Smooth muscle cell (in vitro differentiated cells): ENCODE measurements at regions not wholly inside any gene's neighbourhood (a gene's known extent, or its start where the extent isn't known, plus 50 kb on each side); places are given as distances from the start of the nearest gene placed in this dataset.

Source experiments
- DNase-seq: peaks from one replicate; lab custom pipeline; 2025; ENCODE audit not compliant: unreplicated experiment; lab: John Stamatoyannopoulos, UW
- H2AFZ ChIP-seq: fragments of 200-600 bp; sonication (generic); 2 replicates; pipeline ENCODE4 v1.6.0; 2016; ENCODE audit warnings: antibody characterized with exemption, low read depth, mild to moderate bottlenecking
- H3F3A ChIP-seq: fragments of 200-600 bp; sonication (generic); 2 replicates; pipeline ENCODE4 v1.6.0; 2017; ENCODE audit warnings: antibody characterized with exemption, low read depth
- H3K27ac ChIP-seq: fragments of 200-600 bp; sonication (generic); 2 replicates; pipeline ENCODE4 v1.5.1; 2016; ENCODE audit warnings: low read depth, mild to moderate bottlenecking
- H3K27me3 ChIP-seq: fragments of 200-600 bp; sonication (generic); 2 replicates; pipeline ENCODE4 v1.6.1; 2016; ENCODE audit warnings: low read depth, mild to moderate bottlenecking
- H3K36me3 ChIP-seq: fragments of 200-600 bp; sonication (generic); 2 replicates; pipeline ENCODE4 v1.5.1; 2016; ENCODE audit warnings: low read depth
- H3K4me1 ChIP-seq: fragments of 200-600 bp; sonication (generic); 2 replicates; pipeline ENCODE4 v1.5.1; 2016; ENCODE audit warnings: low read depth
- H3K4me2 ChIP-seq: fragments of 200-600 bp; sonication (generic); 2 replicates; pipeline ENCODE4 v1.6.0; 2016; ENCODE audit warnings: mild to moderate bottlenecking
- H3K4me3 ChIP-seq: fragments of 200-600 bp; sonication (generic); 2 replicates; pipeline ENCODE4 v1.5.1; 2016; ENCODE audit warnings: mild to moderate bottlenecking
- H3K79me2 ChIP-seq: fragments of 200-600 bp; sonication (generic); 2 replicates; pipeline ENCODE4 v1.6.0; 2016; ENCODE audit warnings: low read depth, mild to moderate bottlenecking
- H3K9ac ChIP-seq: fragments of 200-600 bp; sonication (generic); 2 replicates; pipeline ENCODE4 v1.6.0; 2016; ENCODE audit warnings: low read depth
- H3K9me3 ChIP-seq: fragments of 200-600 bp; sonication (generic); replicated peaks from 2 replicates; pipeline ENCODE4 v1.5.1; 2016; ENCODE audit warnings: low read depth
- H4K20me1 ChIP-seq: fragments of 200-600 bp; sonication (generic); 2 replicates; pipeline ENCODE4 v1.6.0; 2016; ENCODE audit warnings: low read depth
- WGBS: methylation state at CpG from one replicate; pipeline ENCODE4 v1.1.7; 2016; ENCODE audit warnings: low lambda C conversion rate; 5-methylcytosine and 5-hydroxymethylcytosine counted together
- TF ChIP-seq, protein P1 (sequence below): fragments of 200-600 bp; sonication (generic); IDR thresholded peaks from 2 replicates; pipeline ENCODE4 v1.5.1; 2017; ENCODE audit warnings: borderline replicate concordance, mild to moderate bottlenecking, antibody characterized with exemption; ENCODE audit not compliant: insufficient read depth, poor library complexity, severe bottlenecking

GRCh38 chr22:47301820-47302475 lies 539.5 kb downstream of the TBC1D22A start:
- H2AFZ ChIP-seq, result no peak overlapping the region
- H3K9ac ChIP-seq, result no peak overlapping the region
- no peaks in the 10 kb centered on the region for H3K27me3 ChIP-seq
- WGBS, result 67% methylated on average over 13 of the region's 13 CpGs
- H3K4me3 ChIP-seq, result no peak overlapping the region
- TF ChIP-seq, protein P1, sequence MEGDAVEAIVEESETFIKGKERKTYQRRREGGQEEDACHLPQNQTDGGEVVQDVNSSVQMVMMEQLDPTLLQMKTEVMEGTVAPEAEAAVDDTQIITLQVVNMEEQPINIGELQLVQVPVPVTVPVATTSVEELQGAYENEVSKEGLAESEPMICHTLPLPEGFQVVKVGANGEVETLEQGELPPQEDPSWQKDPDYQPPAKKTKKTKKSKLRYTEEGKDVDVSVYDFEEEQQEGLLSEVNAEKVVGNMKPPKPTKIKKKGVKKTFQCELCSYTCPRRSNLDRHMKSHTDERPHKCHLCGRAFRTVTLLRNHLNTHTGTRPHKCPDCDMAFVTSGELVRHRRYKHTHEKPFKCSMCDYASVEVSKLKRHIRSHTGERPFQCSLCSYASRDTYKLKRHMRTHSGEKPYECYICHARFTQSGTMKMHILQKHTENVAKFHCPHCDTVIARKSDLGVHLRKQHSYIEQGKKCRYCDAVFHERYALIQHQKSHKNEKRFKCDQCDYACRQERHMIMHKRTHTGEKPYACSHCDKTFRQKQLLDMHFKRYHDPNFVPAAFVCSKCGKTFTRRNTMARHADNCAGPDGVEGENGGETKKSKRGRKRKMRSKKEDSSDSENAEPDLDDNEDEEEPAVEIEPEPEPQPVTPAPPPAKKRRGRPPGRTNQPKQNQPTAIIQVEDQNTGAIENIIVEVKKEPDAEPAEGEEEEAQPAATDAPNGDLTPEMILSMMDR, result no peak
- no peak overlapping the region for H3K27ac ChIP-seq
- no peaks in the 10 kb centered on the region for H3K9me3 ChIP-seq
- no peaks in the 10 kb centered on the region for H3F3A ChIP-seq
- H3K36me3 ChIP-seq, result no peaks in the 10 kb centered on the region
- DNase-seq, result no peak
- H3K79me2 ChIP-seq, result no peaks in the 10 kb centered on the region
- no peak overlapping the region for H3K4me2 ChIP-seq
- H3K4me1 ChIP-seq, result no peaks in the 10 kb centered on the region
- H4K20me1 ChIP-seq, result no peaks in the 10 kb centered on the region

DNA sequence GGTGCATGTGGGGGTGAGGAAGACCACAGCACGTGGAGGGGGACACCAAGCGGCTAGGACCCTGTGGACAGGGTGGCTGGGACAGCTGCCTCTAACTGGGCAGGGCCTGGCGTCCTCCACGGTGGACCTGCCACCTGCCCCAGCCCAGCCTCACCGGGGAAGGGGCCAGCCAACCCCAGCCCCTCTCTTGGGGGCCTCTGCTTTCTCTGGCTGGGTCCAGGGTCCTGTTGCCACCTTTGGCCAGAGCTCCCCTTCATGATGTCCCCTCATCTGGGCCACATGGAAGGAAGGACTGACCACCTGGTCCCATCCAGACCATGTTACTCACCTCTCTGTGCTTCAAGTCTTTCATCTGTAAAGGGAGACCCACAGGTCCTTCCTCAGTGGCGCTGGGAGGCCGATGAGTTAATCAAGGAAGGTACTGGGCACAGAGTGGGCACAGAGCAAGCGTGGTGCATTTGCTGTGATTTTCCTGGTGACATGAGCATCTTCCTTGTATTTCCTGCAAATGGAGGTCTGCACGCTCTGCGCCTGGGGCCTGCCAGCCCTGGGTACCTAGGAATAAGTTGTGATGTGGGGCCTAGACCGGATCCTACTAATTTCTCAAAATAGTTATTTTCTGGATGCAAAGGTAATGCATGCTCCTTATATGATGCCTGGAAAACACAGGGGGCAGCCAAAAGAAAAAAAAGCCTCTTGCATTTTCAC lies 538.4 kb downstream of the TBC1D22A start:
- WGBS, result 70% methylated on average over 11 of the region's 11 CpGs
- H3K36me3 ChIP-seq, result no peaks in the 10 kb centered on the region
- no peaks in the 10 kb centered on the region for H3K79me2 ChIP-seq
- no peaks in the 10 kb centered on the region for H3K9me3 ChIP-seq
- H3K27ac ChIP-seq, result no peak overlapping the region
- no peaks in the 10 kb centered on the region for H3K27me3 ChIP-seq
- DNase-seq, result no peak
- H3K4me3 ChIP-seq, result no peak overlapping the region
- no peaks in the 10 kb centered on the region for H4K20me1 ChIP-seq
- H3F3A ChIP-seq, result no peaks in the 10 kb centered on the region
- H3K9ac ChIP-seq, result no peak overlapping the region
- TF ChIP-seq, protein P1, result no peak
- H3K4me2 ChIP-seq, result no peak overlapping the region
- no peaks in the 10 kb centered on the region for H3K4me1 ChIP-seq
- H2AFZ ChIP-seq, result no peak overlapping the region

DNA sequence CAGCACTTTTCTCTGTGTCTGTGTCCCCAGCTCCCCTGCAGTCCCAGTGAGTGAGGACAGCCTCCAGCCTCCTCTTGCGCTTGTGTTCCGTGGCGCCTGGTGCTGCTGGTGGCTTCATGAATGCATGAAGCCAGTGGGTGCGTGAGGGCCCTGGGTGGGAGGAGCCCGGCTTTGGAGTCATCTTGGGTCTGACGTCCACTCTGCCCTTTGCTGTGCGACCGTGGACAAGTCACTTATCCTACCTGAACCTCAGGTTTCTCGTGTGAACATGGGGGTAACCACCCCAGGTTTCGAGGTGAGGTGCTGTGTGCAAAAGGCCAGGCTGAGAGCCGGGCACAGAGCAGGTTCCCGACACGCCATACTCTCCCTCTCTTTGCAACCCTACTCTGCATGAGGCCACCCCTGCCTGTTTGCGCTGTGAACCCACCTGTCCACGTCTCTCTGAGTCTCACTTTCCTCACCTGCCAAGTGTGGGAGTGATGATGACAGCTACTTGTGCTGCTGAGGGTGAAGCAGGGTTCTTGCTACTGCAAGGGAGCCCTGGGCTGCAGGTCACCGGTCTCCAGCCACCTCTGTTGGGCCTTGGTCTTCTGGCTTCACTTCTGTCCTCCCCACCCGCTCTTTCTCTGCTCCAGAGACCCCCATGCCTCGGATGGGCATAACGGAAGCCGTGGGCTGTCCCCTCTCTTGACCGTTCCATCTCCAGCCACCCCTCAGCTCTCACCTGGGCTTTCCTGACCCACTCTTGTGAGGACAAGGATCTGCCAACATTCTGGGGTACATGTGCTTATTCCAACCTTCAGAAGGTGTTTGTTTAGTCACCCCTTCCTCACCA lies 537.6 kb downstream of the TBC1D22A start:
- Histone ChIP-seq H3K79me2 (no peaks in the 10 kb centered on the region), H3K36me3 (no peaks in the 10 kb centered on the region), H4K20me1 (no peaks in the 10 kb centered on the region), H3K4me2 (no peak overlapping the region), H3K4me1 (no peaks in the 10 kb centered on the region), H3K4me3 (no peak overlapping the region), H3K9me3 (no peaks in the 10 kb centered on the region), H3K27ac (no peak overlapping the region), H3K9ac (no peak overlapping the region), H2AFZ (no peak overlapping the region), H3K27me3 (no peaks in the 10 kb centered on the region), H3F3A (no peaks in the 10 kb centered on the region)
- 75% methylated on average over 19 of the region's 21 CpGs for WGBS
- no peak for DNase-seq
- TF ChIP-seq, protein P1, result no peak
